Left renal cortex interstitium (tissue), 4 donors: ENCODE measurements at regions not wholly inside any gene's neighbourhood (a gene's known extent, or its start where the extent isn't known, plus 50 kb on each side); places are given as distances from the start of the nearest gene placed in this dataset.

Source experiments
- DNase-seq, 4 donors: peaks; one replicate each; pipeline ENCODE4 v3.0.0-alpha.2; 2013; ENCODE audit warnings: low read depth in 4 of 4, low spot score in 2 of 4, missing footprints in 1 of 4

- DNase-seq = no peak
These were observed 784.0 kb upstream of the KLHL29 start for GRCh38 chr2:22600999-22601398.

DNA sequence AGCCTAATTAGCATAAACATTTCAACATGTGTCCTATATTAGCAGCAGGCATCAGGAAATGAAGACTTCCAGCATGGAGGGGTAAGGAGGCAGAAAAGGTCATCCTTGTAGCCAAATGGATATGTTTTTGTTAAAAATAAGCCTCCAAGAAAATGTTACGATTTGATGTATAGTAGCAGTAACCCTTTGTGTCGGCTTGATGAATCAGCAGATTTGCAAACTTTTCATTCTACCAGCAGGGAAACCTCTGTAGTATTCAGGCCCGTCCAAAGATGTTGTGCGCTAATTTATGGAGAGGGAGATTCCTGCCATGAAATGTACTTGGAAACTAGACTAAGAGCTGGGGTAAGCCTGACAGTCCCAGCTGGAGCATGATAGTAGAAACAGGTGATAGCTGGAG lies 780.8 kb upstream of the KLHL29 start:
- peak in 2 of 4 donors; percentile 27 to 31 for DNase-seq

DNA sequence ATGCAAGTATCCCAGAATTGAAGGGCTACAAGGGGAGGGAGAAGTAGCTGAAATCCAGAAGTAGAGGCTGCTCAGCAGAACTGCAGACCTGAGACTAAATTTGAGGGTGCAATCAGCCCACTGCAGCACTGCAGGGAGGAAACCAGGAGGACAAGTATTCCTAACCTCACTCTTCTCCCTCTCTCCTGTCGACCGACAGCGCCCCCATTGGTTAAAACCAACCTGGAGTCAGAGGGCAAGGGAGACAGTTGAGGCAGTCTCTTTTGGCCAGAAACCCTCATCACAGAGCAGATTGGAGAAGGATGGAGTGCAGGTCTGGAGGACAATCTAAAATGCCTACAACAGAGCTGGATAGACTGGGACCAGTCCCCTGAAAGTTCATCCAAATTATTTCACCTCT lies 768.9 kb upstream of the KLHL29 start:
- no peak for DNase-seq

DNA sequence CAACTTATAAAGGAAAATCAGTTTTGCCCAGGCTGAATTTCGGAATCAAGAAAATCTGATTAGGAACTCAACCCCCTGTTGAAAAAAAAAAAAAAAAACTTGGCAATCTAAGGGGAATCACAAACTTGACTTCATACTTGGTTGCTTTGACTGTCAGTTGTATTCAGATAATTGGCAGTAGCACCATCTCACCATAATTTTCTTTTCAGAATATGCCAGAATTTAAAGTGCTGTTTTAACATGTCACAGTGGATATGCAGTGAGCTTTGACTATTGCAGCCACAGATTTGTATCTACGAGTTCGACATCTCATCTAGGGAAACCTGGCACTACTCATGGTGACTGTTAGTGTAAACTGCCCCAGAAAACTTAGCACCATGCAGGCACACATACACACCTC lies 761.4 kb upstream of the KLHL29 start:
- DNase-seq = no peak

DNA sequence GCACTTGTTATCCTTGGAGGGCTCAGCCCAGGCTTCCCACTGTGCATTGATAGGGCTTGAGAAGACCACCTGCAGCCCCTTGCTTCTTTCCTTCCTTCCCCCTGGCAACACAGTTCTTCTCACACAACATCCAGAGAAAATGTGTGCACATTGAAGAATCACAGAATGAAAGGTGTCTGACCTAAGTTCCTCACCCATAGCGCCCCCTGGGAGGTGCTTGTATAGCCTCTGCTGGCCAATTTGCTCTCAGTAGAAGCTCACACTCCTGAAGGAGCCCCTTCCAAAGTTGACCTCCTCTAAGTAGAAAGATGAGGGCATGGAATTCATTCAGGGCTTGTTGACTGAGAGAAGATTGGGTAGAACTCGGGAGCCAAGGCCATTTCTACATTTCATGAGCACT lies 758.4 kb upstream of the KLHL29 start:
- no peak for DNase-seq

DNA sequence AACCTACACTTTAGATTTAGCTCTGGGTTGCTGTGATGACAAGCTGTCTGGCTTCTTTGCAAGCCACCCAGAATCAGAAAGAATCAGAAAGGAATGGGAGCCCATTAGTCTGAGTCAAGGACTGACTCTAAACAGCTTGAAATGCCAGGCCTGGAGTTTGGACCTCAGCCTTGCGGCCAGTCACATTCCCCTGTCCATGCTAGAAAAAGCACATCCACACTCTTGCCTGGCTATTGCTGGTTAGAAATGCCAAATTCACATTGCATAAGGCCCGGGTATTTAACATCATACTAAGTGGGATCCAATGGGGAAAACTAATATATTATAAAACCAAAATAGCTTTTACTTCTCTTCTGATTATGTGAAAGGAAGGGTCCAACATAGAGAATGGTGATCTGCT lies 756.8 kb upstream of the KLHL29 start:
- DNase-seq = no peak

- DNase-seq = no peak
These were observed 756.1 kb upstream of the KLHL29 start for GRCh38 chr2:22628906-22629305.

GRCh38 chr2:22634167-22634566 lies 750.8 kb upstream of the KLHL29 start:
- DNase-seq = no peak

- DNase-seq = no peak
These were observed 728.6 kb upstream of the KLHL29 start for GRCh38 chr2:22656426-22656825.

DNA sequence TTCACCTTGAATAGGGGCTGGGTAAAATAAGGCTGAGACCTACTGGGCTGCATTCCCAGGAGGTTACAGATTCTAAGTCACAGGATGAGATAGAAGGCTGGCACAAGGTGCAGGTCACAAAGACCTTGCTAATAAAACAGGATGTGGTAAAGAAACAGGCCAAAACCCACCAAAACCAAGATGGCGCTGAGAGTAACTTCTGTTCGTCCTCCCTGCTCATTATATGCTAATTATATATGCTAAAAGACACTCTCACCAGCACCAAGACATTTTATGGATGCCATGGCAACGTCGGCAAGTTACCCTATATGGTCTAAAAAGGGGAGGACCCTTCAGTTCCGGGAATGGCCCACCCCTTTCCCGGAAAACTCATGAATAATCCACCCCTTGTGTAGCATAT lies 711.5 kb upstream of the KLHL29 start:
- no peak for DNase-seq

GRCh38 chr2:22683914-22684313 lies 701.1 kb upstream of the KLHL29 start:
- DNase-seq = no peak

GRCh38 chr2:22690096-22690495 lies 694.9 kb upstream of the KLHL29 start:
- no peak for DNase-seq

DNA sequence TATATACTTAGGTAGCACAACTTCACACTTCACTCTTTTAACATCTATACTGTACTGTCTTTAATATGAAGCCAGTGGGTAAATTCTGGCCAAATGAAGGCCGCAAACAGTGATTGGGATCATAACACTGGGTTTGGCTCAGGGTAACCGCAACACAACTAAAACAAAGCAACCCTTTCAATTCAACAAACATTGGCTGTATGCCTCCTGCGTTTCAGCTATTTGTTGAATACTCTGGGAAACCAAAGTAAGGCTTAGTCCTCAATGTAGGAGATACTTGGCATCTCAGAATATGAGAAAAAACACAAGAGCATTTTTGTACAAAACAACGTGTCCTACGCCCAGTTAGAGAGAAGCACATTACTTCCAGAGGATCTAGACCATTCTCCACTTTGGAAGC lies 693.3 kb upstream of the KLHL29 start:
- no peak for DNase-seq

DNA sequence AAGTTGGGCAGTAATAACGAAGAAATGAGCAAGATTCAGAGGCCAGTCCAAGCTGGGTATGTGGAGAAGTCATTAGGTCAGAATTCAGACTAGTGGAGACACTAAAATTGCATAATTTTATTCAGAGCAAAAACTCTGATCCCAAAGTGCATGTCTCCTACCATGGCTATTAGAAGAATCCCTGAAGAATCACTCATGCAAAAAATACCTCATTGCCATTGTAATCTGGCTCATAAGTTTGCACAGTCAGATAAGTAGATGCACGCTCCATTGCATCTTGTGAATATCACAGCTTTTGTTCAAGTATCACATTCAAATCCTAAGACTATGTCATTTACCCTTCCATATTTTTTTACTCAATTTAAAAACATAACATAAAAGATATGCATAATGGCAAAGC lies 692.2 kb upstream of the KLHL29 start:
- no peak for DNase-seq

GRCh38 chr2:22694300-22694699 lies 690.7 kb upstream of the KLHL29 start:
- no peak for DNase-seq

DNA sequence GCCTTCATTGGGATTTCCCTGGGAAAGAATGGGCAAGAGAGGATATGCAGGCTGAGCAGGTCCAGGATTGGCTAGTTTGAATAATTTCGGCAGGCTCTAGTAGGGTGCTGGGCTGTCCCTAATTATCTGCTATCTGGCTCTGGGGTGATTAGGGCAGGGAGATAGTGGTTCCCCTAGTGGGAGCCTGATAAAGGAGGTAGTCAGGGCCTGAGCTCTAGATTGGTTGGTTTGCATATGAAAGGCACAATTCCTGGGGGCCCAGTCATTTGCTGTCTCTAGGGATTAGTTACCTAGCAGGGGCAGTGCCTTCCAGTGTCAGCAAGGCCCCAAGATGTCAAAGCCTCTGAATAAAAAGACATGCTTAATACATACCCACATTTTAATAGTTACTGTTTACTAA lies 690.1 kb upstream of the KLHL29 start:
- no peak for DNase-seq

DNA sequence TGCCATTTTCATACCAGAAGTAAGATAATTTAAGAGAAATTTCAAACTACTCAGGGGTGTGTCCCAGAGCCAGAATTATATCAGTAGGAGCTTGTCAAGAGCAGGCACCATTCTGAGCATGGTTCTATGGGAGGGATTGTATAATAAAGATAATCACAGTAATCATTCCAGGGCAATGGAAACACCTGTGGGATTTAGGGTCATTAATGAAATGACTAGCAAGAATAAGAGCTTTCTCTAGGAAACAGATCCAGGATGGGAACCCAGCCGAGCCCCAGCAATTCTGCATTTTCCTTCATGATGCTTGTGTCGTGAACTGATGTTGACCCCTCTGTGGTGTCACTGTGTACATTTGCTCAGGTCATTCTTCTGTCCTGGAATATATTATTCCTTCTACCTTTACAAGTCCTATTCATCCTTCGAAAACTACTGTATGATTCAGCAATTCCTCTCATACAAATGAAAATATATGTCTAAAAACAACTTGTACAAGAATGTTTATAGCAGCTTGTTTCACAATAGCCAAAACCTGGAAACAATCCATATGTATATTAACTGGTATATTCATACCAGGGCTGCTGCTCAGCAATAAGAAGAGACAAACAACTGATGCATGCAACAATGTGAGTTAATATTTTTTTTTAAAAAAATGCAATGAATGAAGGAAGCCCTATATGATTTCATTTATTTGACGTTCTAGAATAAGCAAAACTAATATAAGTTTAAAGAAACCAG lies 687.8 kb upstream of the KLHL29 start:
- DNase-seq = no peak

DNA sequence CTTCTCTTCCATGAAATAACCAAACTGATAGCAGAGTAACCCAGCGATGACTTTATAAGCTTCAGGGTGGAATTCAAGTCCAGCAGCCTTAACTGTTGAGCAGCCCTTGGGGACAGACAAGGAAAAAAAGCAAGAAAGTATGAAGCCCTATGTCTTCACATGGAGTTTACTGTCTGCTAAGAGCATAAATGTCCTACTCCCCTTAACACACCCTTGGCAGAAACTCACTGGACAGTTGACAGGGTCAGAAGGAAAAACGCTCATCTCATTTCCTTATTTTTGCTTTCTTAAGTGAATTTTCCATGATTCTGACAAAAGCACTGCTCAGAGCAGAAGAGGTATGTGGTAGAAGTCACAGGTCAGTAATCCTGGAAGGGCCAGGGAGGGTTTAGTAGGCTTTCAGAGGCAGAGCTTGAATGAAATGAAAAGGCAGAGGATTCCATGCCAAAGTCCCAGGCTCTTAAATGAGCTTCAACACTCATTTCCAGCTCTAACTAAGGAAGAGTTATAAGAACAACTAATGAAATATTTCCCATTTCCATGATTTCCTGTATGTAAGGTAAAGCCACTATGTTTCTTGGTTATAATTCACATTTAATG lies 683.3 kb upstream of the KLHL29 start:
- no peak for DNase-seq

GRCh38 chr2:22703286-22703920 lies 681.6 kb upstream of the KLHL29 start:
- no peak for DNase-seq

DNA sequence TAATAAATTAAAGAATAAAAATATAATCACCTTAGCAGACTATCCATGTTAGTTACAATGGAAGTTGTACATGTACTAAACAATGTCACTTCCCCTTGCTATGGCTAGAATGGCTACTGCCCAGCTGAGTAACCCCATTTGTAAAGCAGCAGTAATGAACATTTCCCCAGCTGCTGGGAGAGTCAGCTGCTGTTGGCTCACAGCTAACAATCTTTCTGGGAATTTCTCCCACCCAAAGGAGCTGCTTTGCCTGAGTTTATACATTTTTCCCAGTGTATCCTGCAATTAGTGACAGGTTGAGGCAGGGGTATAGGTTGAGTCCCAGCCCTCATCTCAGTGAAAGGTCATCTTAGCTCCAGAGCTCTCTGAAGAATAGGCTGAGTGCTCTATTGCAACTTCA lies 665.6 kb upstream of the KLHL29 start:
- DNase-seq = no peak

- DNase-seq = no peak
These were observed 655.5 kb upstream of the KLHL29 start for GRCh38 chr2:22729466-22729865.

- no peak for DNase-seq
These were observed 650.5 kb upstream of the KLHL29 start for GRCh38 chr2:22734373-22735045.
